ENCODE measurements at regions not wholly inside any gene's neighbourhood (a gene's known extent, or its start where the extent isn't known, plus 50 kb on each side); places are given as distances from the start of the nearest gene placed in this dataset.

DNA sequence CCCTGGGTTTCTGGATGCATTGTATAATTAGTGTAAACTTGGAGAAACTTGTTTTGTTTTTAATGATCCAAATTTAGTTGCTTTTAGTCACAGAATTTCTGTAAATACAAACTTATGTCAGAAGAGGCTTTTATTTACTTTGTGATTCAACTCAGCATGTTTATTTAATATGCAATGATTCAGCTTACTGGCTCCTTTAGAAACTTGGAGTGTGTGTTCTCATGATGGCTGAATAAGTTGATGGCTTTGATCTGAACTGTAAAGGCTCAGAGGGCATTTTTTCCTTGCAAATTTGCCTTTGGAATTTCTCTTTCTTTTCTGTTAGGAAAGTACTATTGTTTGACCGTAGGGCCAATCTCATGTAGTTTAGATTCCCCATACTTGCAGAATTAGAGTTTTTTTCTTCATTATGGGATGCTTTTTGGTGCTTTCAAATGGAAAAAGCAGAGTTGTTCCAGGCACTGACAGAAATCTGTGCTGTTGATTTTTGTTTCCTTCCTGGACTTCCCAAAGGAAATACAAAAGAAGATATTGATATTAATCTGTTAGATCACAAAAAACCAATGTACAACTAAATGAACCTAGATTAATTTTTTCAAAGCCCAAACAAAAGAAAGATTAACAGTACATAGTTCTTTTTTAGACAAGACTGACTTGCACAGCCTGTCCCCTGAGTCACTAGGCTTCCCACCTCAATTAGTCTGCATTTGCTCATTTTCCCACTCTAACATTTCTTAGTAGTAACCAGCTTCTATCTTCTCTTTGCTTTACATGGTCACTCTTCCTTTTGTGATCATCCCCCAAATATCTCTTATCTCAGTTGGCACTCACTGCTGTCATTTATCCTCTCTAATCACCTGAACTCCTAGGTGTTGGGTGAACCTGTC, 96.8 kb upstream of the AGR3 start:
- no peak for DNase-seq

DNA sequence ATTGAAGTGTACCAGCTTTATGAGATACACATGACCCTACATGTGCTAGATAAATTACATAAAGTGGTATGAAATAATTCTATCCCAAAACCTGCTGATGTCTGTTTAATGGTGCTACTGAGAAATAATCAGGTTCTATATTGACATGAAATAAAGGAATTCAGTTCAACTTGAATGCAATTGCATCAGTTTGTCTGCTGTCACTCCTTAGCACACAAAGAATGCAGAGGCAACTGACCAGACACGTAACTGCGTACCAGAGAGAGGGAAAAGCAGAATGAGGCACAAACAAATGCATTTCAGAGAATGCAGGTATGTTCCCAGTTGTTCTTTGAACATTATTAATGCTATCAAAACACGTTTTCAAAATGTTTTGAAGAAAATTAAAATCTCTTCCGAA, 98.8 kb upstream of the AGR3 start:
- DNase-seq = no peak

DNA sequence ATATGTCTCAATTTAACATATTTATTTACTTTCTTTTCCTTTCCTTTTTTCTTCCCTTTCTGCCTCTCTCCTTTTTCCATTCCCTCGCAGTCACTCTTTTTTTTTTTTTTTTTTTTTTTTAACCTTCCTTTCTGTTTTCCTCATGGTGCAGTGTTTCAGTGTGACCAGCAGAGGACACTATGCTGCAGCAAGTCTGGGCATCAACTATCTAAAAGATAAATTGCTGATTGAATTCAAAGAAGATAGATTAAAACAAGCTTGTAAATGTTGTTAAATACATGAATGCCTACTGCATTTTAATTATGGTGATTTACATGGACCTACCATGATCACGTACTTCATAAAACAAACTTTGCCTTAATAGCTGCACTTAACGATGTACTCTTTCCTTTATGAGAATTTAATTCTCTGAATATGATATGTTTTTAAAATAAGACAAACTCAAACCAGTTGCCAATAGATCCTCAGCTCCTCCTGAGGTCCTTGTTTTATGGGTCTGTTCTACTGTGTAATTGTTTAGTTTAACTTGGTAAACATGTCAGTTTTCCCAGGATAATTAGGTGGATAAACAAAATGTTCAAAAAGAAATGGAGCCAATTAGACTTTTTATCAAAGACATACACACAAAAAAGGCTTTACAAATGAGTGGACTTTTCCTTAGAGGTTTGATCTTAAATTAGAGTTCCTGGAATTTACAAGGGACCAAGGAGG, 101.0 kb upstream of the AGR3 start:
- peak; percentile 35 for DNase-seq

DNA sequence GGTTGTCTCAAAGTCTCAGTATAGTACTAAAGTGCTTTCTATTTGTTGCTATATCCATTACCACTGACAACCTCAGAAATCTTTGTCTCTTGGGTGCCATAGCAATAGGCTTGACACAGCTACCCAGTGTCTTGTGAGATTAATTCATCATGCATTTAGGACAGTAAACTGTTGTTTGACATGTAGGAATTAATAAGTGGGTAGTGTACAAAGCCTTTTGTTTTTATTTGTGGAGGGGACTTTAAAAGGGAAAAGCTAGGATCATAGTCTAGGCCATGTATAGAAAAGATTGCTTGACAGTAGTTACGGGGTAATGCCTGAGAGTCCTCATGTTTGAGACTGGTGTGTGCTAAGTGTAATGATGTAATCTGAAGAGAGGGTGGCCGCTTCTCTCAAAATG, 102.6 kb upstream of the AGR3 start:
- DNase-seq = no peak

DNA sequence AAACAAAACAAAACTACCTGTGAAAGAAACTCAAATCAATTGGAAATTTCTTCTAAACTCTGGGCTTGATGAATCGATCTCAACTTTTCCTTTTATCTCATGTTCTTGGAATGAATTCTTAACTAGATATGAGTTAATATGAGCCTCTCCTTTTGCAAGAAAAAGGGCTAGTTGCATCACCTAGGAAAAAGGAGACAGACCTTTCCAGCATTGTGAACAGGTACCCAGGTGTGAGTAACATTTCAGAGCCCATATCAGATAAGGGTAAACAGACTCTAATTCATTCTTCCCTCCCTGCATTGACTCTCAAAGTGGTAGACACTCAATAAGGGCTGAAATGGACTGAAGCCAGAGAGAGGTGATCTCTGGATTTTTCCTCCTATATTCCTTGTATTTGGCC, 103.8 kb upstream of the AGR3 start:
- DNase-seq = no peak

DNA sequence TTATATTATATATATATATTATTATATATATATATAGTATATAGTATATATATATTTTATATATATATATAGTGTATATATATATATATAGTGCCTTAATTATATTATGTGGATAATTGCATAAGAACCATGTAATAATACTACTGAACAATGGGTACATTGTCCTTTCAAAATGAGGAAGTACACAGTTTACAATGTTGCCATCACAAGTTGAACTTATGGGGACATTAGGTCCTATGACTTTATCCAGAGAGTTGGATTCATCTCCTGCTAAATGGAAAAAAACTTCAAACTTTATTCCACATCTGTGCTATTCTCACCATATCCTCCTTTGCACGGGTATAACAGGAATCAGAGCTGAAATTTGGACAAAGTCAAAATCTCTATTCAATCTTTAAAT, 105.0 kb upstream of the AGR3 start:
- no peak for DNase-seq

DNA sequence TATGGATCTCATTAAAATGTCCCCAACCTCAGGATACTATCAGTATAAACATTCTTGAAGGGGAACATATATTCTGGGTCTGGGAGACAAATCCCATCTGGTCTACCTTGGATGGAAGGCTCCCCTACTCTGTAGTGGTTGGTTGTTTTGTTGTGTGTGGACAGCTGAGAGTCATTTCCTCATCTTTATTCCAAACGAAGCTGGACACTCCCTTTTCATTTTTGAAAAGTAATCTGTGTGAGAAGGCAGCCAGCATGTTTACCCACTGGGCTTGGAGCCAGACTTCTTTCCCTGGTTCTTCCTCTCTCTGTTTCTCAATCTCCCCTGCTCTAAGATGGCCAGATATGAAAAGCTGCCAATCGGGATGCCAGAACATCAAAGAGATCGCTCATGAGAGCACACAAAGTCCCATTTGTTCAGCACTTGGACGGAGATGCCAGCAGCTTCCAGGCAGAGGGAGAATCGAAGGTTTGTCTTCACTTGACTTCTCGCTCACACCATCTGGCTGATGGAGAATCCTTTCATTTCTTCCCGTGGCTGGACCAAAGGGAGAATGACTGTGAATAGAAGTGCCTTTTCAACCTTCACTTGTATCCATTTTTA, 108.1 kb upstream of the AGR3 start:
- no peak for DNase-seq

DNA sequence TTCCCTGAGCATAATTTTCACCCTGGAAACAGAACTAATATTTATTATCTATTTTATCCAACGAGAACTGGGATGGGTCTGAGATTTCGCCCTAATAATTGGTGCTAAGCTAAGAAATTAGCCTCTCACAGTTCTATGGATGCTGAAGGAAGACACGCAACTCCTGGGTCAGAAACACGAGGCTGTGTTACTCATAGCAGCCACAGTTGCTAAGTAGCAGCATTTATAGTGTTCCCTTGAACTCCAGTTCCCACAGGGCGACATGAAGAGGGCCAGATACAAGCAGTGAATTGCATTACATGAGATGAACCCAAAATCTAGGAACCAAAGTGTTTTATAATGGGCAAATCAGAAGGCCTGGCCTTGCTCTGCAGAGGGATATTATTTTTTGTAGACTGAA, 109.8 kb upstream of the AGR3 start:
- no peak for DNase-seq

DNA sequence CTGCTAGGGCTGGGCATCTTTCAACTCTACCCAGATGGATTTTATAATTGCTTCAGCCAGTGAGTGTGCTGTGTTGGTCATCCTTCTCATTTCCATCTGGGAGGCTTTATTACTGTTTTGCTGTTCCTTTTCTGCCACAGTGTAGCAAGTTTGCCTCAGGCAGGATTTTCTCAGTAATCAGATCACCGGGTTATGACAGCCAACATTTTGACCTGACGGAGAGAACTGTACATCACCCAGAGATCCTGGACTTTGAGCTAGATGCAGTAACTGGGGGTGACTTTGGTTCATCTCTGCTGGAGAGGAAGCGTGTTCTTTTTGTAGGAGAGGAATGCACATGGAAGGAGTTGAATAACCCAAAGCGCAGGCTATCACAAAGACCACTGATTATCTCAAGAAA, 111.8 kb upstream of the AGR3 start:
- DNase-seq = no peak

DNA sequence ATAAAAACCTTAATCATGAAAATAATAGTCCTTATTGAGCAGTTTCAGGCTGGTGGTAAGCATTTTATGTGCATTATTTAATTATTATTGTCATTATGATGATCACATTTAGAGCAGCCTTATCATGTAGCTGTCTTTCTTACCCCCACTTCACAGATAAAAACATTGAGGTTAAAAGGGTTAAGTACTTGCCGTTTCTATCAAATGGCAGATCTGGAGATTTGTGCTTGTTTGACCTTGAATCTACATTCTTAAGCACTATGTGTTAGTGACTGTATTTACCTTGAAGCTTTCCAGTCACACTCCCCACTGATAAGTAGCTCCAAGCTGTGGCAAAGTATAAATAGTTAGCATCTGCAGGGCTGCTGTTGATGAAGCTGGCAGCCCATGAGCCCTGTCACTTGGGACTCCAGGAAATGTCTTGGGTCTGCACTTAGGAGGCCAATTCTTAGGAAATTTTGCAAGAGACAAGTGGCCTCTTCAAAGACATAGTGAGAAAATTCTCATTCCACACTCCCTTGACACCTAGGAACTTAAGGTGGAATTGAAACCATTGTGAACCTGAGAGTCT, 116.8 kb upstream of the AGR3 start:
- no peak for DNase-seq

DNA sequence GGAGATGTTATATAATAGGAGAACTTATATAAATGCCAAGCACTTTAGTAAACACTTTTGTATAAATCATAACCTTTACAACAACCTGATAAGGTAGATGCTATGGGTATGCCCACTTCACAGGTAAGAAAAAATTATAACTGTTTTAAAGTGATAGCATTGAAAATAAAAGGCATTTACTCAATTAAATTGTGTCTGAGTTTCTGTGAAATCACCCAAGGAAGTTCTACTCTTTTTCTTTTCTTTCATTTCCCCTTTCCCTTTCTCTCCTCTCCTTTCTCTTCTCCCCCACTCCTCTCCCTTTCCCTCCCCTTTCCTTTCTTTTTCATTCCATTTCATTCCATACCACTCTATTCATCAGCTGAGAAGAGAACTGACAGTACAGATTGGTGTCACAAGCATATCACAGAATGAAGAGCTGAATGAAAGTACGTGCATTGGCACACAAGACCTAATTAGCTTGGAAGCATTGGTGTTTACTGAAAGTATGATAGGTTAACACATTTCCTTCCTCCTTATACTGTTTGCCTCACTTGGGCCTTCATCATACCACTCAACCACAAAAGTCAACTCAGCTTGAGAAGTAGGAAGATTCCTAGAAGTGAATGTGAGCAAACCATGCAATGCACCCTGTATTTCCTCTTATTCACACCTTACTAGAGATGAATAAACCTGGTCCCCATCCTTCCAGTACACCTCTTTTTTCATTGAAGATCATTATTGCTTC, 117.9 kb upstream of the AGR3 start:
- DNase-seq = no peak

DNA sequence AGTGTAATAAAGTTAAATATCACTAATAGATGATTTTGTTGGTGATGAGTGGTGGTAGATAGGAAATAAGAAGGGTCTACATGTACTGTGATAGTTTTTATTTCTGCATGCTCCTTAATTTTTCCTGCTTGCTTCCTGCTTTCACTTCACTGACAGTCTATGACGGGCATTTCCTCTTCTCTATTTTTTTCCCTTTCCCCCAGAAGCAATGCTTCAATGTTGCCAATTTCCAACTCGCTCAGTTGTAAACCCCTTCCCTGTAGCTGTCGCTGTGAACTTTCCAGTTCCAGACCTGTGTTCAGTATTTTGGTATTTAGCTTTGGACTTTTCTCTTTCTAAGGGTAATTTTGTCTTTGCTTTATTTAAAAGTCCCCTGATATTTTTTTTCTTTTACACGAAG, 123.5 kb upstream of the AGR3 start:
- DNase-seq = no peak

DNA sequence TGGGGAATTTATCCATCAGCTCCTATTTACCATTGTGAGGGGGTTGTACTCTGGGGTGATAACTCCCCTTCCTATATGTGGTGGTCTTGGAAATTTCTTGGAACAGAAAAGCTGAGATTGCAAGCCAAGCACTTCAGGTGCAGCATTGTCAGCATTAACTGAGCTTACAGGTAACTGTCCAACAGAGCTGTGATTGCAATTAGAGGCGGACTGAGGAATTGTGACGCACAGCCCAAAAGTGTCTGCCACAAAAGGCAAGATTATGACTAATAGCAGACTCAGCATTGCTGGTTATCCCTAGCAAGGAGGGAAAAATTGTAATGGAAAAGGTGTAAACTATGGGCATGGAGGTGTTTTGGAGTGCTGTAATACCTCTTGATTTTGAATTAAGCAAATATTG, 126.1 kb upstream of the AGR3 start:
- DNase-seq = no peak

DNA sequence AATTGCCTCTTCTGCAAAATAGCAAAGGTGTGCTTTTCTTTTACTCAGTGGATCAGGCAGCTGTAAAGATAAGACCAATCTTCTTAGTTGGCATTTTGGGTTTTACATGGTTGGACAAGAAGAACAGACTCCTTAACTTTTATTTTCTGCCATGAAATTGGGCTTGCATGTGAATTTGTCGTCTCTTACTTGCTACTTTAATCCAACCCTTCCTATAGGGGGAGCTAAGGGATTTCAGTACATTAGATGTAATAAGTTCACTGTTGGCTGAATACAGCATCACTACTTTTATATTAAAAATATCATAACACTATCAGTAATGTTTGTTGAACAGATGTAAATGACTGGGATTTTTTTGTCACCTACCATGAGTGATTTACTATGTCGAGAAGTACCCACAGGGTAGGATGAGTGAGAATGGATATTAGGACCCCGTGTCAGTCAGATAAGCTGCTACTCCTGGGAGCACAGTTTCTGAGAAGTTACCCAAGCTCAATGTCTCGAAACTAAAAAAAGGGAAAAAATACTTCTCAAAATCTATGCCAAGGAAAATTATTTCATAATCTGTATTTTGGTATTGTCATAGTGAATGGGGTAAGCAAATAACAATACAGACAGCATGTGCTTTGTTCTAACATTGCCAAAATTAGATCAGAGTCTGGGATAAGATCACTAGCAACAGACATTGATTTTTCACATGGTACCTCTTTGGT, 127.4 kb upstream of the AGR3 start:
- peak; percentile 8 for DNase-seq

DNA sequence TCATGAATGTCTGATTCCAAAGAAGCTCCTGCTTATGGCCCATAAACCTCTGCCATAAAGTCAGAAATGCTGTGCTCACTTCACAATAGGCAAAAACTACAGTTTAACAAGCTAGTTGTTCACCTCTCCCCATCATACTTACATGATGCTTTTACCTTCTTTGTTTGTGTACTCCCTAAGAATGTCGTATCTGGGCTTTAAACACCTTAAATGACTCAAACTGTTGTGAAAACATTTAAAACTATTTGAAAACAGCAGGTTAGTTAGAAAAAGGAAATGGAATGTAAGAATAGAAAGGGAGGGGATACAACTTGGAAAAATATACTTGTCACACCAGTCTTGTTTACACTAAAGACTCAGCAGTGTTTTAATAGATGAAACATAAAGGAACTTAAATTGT, 128.2 kb upstream of the AGR3 start:
- DNase-seq = no peak

DNA sequence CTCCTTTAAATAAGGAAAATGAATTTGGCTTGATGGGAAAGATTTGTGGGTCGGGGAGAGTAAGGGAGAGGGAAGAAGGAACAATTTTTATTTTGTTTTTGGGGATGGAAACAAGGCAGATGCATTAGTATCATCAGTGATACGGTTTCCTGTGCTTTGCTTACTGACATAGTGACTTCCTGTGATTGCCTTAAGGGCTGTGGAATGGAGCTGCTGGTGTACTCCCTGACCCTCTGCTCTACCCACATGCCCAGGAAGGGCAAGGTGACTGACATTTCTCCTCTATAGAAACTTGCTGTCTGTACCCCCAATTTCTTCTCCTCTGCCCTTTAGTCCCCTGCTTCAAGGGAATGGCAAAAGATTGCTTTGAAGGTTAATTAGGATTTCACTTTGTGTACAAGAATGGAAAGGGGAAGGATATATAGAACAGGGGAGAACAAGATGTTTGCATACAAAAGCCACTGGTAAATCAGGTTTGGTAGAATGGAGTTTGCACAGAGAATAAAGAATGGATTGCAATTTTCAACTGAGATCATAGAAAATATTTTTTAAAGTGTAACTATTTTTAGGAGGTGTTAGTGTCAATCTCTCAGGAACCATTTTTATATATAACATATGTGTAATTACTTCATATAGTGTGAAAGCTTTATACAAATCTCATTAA, 129.0 kb upstream of the AGR3 start:
- DNase-seq = no peak

DNA sequence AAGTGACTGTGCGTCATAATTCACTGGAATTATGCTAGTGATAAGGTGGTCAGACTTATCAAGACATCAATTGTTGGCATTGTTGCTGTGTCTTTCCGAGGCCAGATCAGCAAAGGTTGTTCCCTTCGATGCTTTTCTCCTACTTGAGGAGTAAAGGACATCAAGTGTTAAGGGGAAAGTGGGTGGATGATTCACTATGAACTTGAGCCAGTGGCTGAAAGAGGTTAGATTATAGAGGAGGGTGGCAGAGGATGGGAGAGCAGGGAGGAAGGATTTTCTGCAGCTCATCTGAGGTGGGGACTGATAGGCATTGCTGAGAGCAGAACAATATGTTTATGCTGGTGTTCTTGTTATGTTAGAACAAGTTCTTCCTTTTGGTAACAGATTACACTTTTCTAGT, 131.4 kb upstream of the AGR3 start:
- no peak for DNase-seq

DNA sequence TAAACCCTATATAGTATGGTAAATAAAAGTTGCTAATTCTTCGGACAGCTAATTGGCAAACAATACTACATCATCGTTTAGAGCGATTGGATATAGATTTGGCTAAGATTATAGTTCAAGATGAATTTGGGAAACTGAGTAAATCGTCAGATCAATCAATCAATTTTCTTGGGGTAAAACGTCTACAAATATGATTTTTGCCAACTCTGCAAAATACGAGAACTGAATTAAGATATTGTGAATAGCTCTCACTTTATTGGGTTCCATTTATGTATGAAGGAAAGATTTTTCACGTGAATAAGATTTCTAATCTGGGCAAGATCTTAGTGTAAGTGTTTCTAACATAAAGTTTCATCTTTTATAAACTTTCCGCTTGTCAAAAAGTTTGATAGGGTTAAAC, 132.9 kb upstream of the AGR3 start:
- DNase-seq = no peak

DNA sequence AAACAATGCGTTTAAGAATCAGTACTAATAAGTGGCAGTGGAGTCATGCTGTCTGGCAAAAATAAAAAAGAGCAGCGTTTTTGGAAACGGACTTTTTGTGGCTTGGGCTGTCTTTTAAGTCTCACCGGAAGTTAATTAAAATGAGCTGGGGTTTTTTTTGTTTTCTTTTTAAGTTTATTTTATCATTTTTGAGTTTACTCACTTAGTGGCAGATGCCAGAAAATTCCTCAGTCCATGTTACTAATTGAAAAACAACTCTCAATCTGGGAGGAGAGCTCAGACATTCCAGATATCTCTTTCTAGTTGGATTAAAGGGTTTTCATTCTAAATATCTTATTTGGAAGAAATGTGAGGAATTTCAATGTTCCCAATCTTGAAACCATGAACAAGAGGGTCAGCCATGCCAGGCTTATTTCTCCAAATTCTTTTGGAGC, 133.8 kb upstream of the AGR3 start:
- DNase-seq = no peak

DNA sequence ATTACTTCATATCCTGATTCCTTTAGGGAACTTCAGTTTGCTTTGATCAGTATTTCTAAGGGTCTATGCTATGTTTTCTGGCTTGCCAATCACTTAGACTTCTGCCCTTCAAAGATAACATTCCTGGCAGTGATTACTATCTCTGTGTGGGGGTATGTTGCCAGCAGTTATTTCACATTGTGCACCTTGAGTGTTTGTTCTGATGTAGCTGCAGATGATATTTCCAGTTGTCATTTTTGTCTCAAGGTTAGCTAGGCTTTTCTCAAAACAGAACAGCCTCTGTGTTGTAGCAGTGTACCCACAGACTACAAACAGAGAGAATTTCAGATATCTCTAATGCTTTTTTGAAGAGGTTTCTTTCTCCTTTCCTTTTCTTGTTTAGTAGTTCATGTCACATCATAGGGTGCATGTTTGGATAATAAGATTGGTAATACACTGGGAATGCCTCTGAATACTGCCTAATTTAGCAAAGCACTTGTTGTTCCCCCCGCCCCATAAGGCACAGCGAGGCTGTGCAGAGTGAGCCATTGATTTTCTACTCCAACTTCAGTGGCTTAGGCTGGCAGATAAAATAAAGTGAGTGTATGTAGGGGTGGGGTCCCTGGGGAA, 134.7 kb upstream of the AGR3 start:
- DNase-seq = no peak

DNA sequence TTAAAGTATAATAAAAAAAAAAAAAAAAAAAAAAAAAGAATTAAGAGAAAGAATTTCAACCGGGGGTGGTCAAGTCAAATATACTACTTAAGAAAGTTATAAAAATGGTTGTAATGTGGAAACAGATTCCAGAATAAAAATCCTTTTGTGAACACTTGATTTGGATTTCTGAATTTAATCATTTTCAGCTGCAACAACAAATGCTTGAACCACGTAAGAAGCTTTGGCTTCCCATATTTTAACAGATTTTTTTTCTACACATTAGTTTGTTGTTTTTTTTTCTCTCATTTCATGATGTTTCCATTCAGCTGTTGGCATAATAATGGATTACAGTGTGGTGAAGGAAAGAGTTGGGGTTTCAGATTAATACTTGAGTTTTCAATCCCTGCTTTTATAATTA, 137.3 kb upstream of the AGR3 start:
- DNase-seq = no peak

Measured in NCI-H526 treated with DMSO at 0.1 percent for 48 hours (cell line).